DMS 273 (cell line): ENCODE measurements at regions not wholly inside any gene's neighbourhood (a gene's known extent, or its start where the extent isn't known, plus 50 kb on each side); places are given as distances from the start of the nearest gene placed in this dataset.
"Not testable (repeated sequence)": the region's sequence is repeated elsewhere in the genome, so short reads cannot be mapped to it uniquely, and the experiment has no call there.

Experiments used
- DNase-seq: peaks from one replicate; lab custom pipeline; 2025; ENCODE audit not compliant: unreplicated experiment; lab: John Stamatoyannopoulos, UW

GRCh38 chr1:10910681-10911489 lies 101.6 kb upstream of the TARDBP start:
- DNase-seq, result no peak

GRCh38 chr1:10911490-10912166 lies 100.8 kb upstream of the TARDBP start:
- DNase-seq, result no peak

GRCh38 chr1:10912441-10912840 lies 100.0 kb upstream of the TARDBP start:
- no peak for DNase-seq

GRCh38 chr1:10914056-10914455 lies 98.4 kb upstream of the TARDBP start:
- no peak for DNase-seq

GRCh38 chr1:10915594-10915993 lies 96.9 kb upstream of the TARDBP start:
- DNase-seq, result no peak

- DNase-seq, result no peak
These were observed 96.1 kb upstream of the TARDBP start for GRCh38 chr1:10916311-10916710.

- no peak for DNase-seq
These were observed 95.5 kb upstream of the TARDBP start for GRCh38 chr1:10916991-10917390.

- DNase-seq, result peak; percentile 39
These were observed 94.7 kb upstream of the TARDBP start for GRCh38 chr1:10917513-10918454.

GRCh38 chr1:10918531-10918930 lies 93.9 kb upstream of the TARDBP start:
- no peak for DNase-seq

GRCh38 chr1:10920063-10920626 lies 92.3 kb upstream of the TARDBP start:
- no peak for DNase-seq

- DNase-seq, result not testable (repeated sequence)
These were observed 90.0 kb upstream of the TARDBP start for GRCh38 chr1:10922315-10923060.

GRCh38 chr1:10924030-10924429 lies 88.4 kb upstream of the TARDBP start:
- DNase-seq, result no peak

GRCh38 chr1:10928654-10929053 lies 83.8 kb upstream of the TARDBP start:
- DNase-seq, result no peak

- DNase-seq, result no peak
These were observed 80.4 kb upstream of the TARDBP start for GRCh38 chr1:10932088-10932487.

- no peak for DNase-seq
These were observed 78.2 kb upstream of the TARDBP start for GRCh38 chr1:10934150-10934818.

- DNase-seq, result no peak
These were observed 77.2 kb upstream of the TARDBP start for GRCh38 chr1:10935246-10935645.

- DNase-seq, result no peak
These were observed 76.7 kb upstream of the TARDBP start for GRCh38 chr1:10935724-10936123.

- no peak for DNase-seq
These were observed 75.2 kb upstream of the TARDBP start for GRCh38 chr1:10936998-10937901.
